EH (cell line): ENCODE measurements at regions not wholly inside any gene's neighbourhood (a gene's known extent, or its start where the extent isn't known, plus 50 kb on each side); places are given as distances from the start of the nearest gene placed in this dataset.

Experiments
- DNase-seq: peaks from one replicate; pipeline ENCODE4 v3.0.0-alpha.2; 2015; ENCODE audit warnings: low read depth

GRCh38 chr5:165996201-165996875 is 2295.1 kb upstream of the WWC1 start:
- DNase-seq = no peak

- no peak for DNase-seq
These were observed 2291.6 kb upstream of the WWC1 start for GRCh38 chr5:165999693-166000320.

DNA sequence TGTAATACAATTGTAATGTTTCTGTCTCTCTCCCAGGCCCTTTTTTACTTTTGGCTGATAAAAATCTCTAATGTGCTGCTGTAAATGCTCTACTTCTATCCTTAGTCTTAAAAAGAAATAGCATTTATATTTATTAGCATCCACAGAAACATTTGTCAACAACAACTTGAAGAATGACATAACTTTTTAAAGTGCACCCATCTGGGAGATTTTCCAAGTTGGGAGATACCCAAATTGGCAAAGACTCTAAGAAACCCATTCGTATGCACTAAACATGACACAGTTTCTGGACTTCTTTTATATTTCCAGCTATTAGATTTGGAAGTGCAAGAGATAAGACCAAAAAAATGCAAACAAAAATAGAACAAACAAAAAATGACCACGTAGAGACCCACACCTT is 2287.4 kb upstream of the WWC1 start:
- DNase-seq = no peak

- DNase-seq = no peak
These were observed 2278.0 kb upstream of the WWC1 start for GRCh38 chr5:166013415-166013814.

- no peak for DNase-seq
These were observed 2277.2 kb upstream of the WWC1 start for GRCh38 chr5:166014256-166014655.

DNA sequence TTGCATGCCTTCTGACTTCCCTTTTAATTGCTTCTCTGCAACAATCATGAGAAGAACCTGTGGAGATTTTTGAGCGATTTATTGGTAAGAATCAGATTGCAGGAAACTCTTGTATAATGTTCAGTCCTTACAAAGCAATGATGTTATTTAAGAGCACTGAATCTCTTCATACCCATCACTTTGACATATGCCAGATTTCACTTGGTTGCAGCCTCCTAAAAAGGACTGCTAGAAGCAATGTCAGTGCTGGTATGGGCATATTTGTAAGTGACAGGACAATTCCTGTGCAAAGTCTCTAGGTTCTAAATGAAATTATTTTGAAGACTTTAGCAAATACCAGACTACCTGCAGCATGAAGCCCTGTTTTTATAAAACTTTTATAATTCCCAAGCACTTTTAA is 2272.7 kb upstream of the WWC1 start:
- no peak for DNase-seq

DNA sequence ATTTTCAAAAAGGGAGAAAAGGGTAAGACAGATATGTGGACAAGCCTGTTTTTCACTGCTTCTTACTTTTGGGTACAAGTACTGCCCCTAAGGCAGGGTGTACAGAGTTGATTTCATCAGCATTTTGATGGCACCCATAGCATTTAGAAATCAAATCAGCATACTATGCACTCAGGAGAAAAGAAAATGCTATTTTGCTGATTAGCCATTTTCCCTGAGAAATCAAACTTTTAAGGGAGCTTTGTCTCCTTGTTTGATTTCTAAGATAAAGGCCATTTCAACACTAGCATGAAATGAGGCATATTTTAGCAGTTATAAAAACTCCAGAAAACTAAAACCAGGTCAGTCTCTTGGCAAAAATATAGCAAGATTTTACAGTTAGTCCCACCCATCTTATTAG is 2269.4 kb upstream of the WWC1 start:
- DNase-seq = no peak

DNA sequence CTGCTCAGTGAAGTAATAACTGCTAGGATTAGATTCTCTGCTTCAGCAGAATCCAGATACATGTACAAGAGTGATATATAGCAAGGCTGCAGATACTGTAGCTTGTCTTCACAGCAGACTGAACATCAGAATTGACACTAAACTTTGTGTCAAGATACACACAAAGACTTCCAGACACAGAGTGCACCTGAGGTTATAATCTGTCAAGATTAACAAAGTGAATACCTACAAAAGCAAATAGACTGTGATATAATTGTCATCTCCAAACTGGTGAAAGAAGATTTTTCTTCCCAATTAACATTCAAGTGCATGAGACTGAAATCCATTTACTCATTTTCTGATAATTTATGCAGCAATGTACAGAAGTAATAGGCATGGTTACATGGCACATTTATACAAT is 2266.5 kb upstream of the WWC1 start:
- no peak for DNase-seq

DNA sequence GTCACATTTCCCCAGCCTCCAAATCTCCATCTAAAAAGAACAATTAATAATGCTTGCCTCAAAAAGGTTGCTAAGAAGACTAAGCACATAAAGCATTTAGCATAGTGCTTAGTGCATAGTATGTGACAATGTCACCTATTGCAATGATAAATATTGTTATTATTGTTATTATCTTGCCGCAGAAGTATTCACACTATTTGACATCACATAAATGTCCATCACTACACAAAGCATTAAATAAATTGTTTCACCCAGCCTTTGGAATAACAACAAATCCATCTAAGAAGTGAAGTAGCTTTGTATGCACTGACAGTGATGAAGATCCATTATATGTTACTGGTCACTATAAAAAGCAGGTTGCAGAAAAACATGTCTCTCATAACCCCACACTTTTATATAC is 2263.9 kb upstream of the WWC1 start:
- DNase-seq = no peak

DNA sequence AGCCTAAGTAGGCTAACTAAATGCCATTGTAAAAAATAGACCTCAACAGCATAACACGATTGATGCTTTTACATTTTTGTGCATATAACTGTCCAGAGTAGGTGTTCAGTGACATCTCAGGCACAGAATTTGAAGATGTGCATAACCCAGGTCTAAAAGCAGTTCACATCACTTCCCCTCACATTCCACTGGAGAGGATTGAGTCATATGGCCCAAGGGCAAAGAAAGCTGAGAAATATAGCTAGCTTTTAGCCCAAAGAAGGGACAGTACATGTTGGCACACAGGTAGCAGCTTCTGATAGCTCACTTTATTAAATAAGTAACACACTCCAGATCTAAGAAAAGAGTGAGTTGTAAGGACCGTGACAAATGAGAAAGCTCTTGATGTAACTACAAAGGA is 2259.5 kb upstream of the WWC1 start:
- no peak for DNase-seq

GRCh38 chr5:166032601-166033000 is 2258.8 kb upstream of the WWC1 start:
- no peak for DNase-seq

GRCh38 chr5:166045961-166046360 is 2245.5 kb upstream of the WWC1 start:
- no peak for DNase-seq

- no peak for DNase-seq
These were observed 2244.5 kb upstream of the WWC1 start for GRCh38 chr5:166046956-166047355.

DNA sequence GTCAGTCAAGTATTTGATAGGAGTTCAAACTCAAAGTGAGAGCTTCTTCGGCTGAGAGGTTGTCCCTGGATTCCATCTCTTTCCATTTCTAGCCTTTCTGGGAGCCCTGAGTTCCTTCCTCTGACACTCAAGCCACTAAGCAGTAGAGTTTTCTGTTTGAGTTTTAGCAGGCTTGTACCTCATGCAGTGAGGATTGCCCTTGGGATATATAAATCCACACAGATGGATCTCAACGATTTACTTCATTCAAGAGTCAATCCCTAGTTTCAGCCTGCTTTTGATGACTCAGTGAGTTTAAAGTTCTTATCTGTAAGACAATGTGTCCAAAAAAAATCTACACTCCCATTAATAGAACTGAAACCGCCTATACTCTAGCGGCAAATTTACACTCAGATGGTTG is 2240.9 kb upstream of the WWC1 start:
- no peak for DNase-seq

DNA sequence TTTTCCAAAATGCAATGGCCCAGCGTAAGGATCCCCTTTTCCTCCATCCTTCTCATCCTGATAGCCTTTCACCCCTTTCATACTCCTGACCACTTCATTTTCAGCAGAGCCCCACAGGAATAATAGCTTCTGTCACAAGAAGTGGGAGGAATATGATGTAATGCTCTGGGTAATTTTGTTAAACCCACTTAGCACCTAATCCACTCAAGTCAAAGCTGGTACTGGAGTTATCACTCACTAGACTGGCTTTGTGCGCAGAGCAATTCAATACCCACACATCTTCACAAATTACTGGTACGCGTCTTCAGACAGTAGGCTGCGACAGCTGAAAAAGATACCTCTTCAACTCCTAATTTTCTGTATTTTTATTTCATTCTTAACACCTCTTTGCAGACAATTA is 2232.8 kb upstream of the WWC1 start:
- no peak for DNase-seq

DNA sequence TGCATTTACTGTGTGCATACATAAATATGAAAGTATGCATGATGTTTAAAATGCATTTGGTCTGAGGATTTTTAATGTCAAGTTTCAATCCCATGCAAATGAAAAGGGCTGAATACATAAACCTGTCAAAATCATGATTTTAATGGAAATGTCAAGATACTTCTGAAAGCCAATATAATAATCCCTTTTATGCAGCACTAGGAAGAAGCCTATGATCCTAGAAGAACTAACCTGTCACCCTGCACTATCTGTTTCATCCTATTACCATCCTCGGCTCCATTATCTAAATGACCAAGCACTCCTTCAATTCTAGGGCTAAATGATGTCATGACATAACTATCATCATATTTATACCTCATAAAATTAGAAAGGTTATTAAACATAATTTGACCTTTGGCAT is 2229.4 kb upstream of the WWC1 start:
- no peak for DNase-seq

GRCh38 chr5:166062719-166063118 is 2228.7 kb upstream of the WWC1 start:
- no peak for DNase-seq

DNA sequence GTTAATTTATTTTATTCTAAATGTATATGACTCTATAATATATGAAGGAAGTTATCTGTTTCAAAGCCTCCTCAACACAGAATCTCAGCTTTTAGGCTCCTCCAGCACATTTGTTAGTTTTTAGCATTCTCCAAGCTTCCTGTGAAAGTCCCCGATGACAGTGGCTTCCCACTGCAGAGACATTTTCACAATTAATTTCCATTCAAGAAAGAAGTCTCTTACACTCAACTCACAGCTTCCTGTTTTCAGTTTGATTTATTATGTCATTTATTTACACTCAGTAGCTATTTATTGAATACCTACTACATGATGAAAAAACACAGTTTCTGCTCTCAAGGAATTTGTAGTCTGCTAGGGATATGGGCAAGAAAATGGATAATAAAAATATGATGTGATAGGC is 2228.2 kb upstream of the WWC1 start:
- no peak for DNase-seq

DNA sequence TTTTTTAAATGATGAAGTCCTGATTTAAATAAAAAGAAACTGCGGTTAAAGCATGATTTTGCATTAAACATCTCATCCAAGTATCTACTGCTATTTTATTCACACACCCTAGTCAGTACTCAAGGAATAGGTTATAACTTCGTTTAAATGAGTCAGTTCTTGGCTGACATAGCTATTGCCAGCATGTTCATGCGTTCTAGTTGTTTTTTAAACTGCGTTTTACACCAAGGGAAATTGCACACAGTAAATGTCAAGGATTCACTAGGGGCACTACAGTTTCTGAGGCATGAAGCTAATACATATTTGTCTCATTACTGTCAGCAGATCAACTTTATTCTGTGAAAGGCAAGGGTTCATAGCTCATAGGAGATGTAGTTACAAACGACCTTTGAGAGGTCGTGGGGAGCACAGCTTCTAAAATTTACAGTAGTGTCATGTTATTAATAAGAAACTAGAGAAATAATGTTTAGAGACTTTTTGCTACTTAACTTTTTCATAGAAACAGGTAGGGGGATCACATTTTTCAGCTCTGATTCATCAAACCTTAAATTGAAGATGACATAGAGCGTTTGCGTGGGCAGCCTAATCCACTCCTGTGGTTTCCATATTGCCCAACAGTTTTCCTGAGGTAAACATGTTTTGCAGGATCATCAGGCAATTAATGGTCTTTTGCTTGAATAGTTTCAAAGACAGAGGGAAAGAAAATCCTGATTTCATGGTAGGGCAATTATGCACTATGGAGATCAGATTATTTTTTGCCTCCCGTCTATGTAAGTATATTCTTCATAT is 2222.7 kb upstream of the WWC1 start:
- DNase-seq = no peak

DNA sequence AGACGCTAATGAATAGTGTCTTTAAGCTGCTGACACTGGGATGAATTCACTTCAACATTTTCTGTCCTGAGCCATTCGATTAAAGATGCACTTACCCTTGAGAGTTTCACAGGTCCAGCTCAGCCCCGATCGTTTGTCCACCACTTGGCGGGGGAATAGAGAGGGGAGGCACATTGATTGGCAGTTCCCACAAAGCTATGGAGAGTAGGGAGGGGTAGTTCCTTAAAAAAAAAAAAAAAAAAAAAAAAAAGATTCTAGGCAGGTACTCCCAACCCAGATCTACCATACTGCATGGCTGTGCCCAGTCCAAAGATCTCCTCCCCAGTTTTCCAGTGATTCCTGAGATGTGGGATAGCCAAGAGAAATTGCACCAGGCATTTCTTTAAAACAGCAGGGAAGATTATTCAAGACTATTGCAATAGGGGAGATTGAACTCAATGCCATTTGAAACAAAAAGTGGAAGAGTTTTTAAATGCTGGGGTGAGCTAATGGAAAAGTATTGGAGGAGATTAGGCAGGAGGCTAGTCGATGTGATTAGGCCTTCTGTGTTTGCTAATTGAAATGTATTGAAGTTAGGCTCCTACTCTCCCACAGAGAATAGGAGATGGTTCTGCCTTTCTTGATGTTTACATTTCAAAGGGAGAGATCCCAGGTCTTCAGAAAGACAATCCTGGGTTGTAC is 2217.4 kb upstream of the WWC1 start:
- DNase-seq = no peak

GRCh38 chr5:166074582-166075481 is 2216.6 kb upstream of the WWC1 start:
- no peak for DNase-seq
